Parathyroid adenoma (tissue), 2 donors: ENCODE measurements at regions not wholly inside any gene's neighbourhood (a gene's known extent, or its start where the extent isn't known, plus 50 kb on each side); places are given as distances from the start of the nearest gene placed in this dataset.
A peak's percentile ranks its signal among the peaks of the same experiment; 100 is the strongest.

Experiments used
- H2AFZ ChIP-seq: fragments of 300-600 bp; sonication (generic); one replicate; pipeline ENCODE4 v1.7.0; 2017; ENCODE audit warnings: antibody characterized with exemption, mild to moderate bottlenecking
- H3K27ac ChIP-seq: fragments of 300-600 bp; sonication (generic); one replicate; pipeline ENCODE4 v1.7.0; 2017
- H3K27me3 ChIP-seq: fragments of 300-600 bp; sonication (generic); one replicate; pipeline ENCODE4 v1.7.0; 2017; ENCODE audit warnings: low read length; ENCODE audit not compliant: control insufficient read depth, insufficient read depth
- H3K36me3 ChIP-seq: fragments of 300-600 bp; sonication (generic); one replicate; pipeline ENCODE4 v1.7.0; 2017; ENCODE audit warnings: low read length; ENCODE audit not compliant: control insufficient read depth, insufficient read depth
- H3K4me1 ChIP-seq: fragments of 300-600 bp; sonication (generic); one replicate; pipeline ENCODE4 v1.7.0; 2017; ENCODE audit warnings: control low read depth
- H3K4me2 ChIP-seq: fragments of 300-600 bp; sonication (generic); one replicate; pipeline ENCODE4 v1.7.0; 2017; ENCODE audit warnings: low read length
- H3K4me3 ChIP-seq: fragments of 300-600 bp; sonication (generic); one replicate; pipeline ENCODE4 v1.7.0; 2017; ENCODE audit warnings: low read depth, low read length
- H3K79me2 ChIP-seq: fragments of 300-600 bp; sonication (generic); one replicate; pipeline ENCODE4 v1.7.0; 2017; ENCODE audit warnings: control low read depth
- H3K9ac ChIP-seq: fragments of 300-600 bp; sonication (generic); one replicate; pipeline ENCODE4 v1.7.0; 2017; ENCODE audit warnings: mild to moderate bottlenecking
- H3K9me3 ChIP-seq: fragments of 300-600 bp; sonication (generic); one replicate; pipeline ENCODE4 v1.7.0; 2017; ENCODE audit warnings: low read length; ENCODE audit not compliant: control insufficient read depth
- TF ChIP-seq, protein P1 (sequence below): fragments of 300-600 bp; sonication (generic); IDR thresholded peaks from one replicate; pipeline ENCODE4 v1.7.0; 2017; ENCODE audit warnings: antibody characterized with exemption, mild to moderate bottlenecking
- donor health status: primary hyperparathyroidism.

DNA sequence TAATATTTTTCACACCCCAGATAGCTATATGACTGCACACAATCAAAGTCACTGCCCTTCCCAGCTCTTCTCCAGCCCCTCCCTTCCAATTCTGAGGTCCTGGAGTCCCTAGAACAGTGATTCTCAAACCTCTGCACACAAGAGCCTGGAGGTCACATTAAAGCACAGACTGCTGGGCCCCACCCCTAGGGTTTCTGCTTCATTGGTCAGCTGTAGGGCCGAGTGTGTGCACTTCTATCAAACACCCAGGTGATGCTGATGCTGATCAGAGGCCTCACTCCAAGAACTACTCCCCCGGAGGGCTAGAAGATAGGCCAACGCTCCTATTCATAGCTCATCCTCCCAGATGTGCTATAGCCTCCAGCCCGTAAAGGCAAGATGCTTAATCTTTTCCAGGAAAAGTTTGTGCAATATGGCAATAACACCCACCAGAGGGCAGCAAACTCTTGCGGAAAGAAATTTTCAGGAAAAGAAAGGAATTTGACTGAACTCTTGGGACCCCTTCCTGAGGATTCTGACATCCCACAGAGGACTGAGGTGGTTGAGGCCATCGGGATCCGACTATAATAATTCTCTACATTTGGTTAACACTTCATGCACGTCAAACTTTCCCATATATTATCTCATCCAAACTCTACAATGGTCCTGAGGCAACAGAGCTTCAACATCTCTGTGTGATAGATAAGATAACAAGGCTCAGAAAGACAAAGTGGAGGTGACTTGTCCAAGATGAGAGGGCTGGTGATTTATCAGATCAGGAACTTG, 194.2 kb upstream of the PKDCC start:
- H3K4me1 ChIP-seq: no peaks in the 10 kb centered on the region
- H3K27me3 ChIP-seq: no peaks in the 10 kb centered on the region
- no peaks in the 10 kb centered on the region for H3K36me3 ChIP-seq
- no peak overlapping the region for H3K4me3 ChIP-seq
- no peak overlapping the region for H3K4me2 ChIP-seq
- no peak overlapping the region for H3K27ac ChIP-seq
- H3K79me2 ChIP-seq: no peaks in the 10 kb centered on the region
- peak overlapping the region; percentile 54 for H2AFZ ChIP-seq
- no peak overlapping the region for H3K9ac ChIP-seq
- H3K9me3 ChIP-seq: no peaks in the 10 kb centered on the region
- TF ChIP-seq, protein P1, sequence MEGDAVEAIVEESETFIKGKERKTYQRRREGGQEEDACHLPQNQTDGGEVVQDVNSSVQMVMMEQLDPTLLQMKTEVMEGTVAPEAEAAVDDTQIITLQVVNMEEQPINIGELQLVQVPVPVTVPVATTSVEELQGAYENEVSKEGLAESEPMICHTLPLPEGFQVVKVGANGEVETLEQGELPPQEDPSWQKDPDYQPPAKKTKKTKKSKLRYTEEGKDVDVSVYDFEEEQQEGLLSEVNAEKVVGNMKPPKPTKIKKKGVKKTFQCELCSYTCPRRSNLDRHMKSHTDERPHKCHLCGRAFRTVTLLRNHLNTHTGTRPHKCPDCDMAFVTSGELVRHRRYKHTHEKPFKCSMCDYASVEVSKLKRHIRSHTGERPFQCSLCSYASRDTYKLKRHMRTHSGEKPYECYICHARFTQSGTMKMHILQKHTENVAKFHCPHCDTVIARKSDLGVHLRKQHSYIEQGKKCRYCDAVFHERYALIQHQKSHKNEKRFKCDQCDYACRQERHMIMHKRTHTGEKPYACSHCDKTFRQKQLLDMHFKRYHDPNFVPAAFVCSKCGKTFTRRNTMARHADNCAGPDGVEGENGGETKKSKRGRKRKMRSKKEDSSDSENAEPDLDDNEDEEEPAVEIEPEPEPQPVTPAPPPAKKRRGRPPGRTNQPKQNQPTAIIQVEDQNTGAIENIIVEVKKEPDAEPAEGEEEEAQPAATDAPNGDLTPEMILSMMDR: peak; percentile 82

GRCh38 chr2:41854227-41854626, 193.6 kb upstream of the PKDCC start:
- H3K27ac ChIP-seq: no peak overlapping the region
- H2AFZ ChIP-seq: no peak overlapping the region
- H3K4me2 ChIP-seq: no peak overlapping the region
- no peaks in the 10 kb centered on the region for H3K27me3 ChIP-seq
- H3K79me2 ChIP-seq: no peaks in the 10 kb centered on the region
- H3K9ac ChIP-seq: no peak overlapping the region
- H3K36me3 ChIP-seq: no peaks in the 10 kb centered on the region
- H3K4me1 ChIP-seq: no peaks in the 10 kb centered on the region
- H3K4me3 ChIP-seq: no peak overlapping the region
- no peaks in the 10 kb centered on the region for H3K9me3 ChIP-seq
- TF ChIP-seq, protein P1: no peak

DNA sequence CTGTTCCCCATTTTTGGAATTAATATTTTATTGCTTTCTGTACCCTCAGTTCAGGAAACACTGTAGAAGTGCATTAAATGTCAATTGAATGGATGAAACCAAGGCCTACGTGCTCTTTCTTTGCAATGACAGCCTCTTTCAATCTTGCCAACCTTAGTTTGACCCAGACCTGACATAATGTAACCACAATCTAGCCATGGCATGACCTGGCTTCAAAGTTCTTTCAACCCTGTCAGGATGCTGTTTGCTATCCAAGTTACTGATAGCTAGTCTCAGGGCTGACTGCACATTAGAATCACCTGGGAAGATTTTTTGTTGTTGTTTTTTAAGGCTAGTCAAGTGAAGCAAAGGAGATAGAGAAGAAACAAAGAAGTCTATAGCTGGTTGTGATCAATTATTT, 190.9 kb upstream of the PKDCC start:
- H3K9ac ChIP-seq: no peak overlapping the region
- H2AFZ ChIP-seq: no peak overlapping the region
- H3K4me1 ChIP-seq: no peaks in the 10 kb centered on the region
- TF ChIP-seq, protein P1: no peak
- H3K27ac ChIP-seq: no peak overlapping the region
- no peaks in the 10 kb centered on the region for H3K36me3 ChIP-seq
- no peak overlapping the region for H3K4me2 ChIP-seq
- no peak overlapping the region for H3K4me3 ChIP-seq
- H3K27me3 ChIP-seq: no peaks in the 10 kb centered on the region
- no peaks in the 10 kb centered on the region for H3K9me3 ChIP-seq
- H3K79me2 ChIP-seq: no peaks in the 10 kb centered on the region

DNA sequence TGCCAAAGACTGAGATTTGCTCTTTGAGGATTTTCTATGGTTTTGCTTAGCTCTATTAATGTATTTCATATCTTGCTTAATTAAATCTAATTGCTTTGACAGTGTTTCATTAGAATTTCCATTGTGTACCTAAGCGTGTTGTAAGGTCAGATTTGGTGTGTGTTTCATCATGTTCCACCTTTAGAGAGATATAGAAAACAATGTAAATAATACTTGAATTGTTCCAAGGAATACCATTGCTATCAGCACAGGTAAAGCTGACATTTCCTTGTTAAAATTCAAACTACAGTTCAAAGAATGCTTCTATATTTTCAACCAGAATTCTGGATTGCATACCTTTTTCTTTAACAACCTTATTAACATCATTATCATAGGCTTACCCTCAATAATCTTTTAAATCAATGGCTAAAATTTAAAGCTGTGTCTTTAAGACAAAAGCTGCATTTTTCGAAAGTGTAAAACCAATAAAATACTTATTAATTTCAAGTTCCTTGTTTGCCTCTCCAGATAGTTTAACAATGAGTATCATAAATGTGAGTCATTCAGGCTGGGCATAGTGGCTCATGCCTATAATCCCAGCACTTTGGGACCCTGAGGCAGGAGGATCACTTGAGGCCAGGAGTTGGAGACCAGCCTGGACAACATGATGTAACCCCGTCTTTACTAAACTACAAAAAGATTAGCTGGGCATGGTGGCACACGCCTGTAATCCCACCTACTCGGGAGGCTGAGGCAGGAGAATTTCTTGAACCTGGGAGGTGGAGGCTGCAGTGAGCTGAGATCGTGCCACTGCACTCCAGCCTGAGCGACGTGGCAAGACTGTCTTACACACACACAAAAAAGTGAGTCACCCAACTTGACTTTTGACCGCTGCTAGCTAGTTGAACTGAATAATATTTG, 188.0 kb upstream of the PKDCC start:
- H3K27ac ChIP-seq: no peak overlapping the region
- peaks cover 1% of the 10 kb centered on the region for H3K4me1 ChIP-seq
- H3K4me2 ChIP-seq: no peak overlapping the region
- H2AFZ ChIP-seq: no peak overlapping the region
- no peaks in the 10 kb centered on the region for H3K36me3 ChIP-seq
- H3K4me3 ChIP-seq: no peak overlapping the region
- no peaks in the 10 kb centered on the region for H3K79me2 ChIP-seq
- TF ChIP-seq, protein P1: no peak
- H3K27me3 ChIP-seq: no peaks in the 10 kb centered on the region
- no peaks in the 10 kb centered on the region for H3K9me3 ChIP-seq
- no peak overlapping the region for H3K9ac ChIP-seq
